GM12892 (cell line): ENCODE measurements at regions not wholly inside any gene's neighbourhood (a gene's known extent, or its start where the extent isn't known, plus 50 kb on each side); places are given as distances from the start of the nearest gene placed in this dataset.

ENCODE experiments used
- DNase-seq: peaks from one replicate; pipeline ENCODE4 v3.0.0; 2011; ENCODE audit not compliant: insufficient read length
- FAIRE-seq: peaks from 2 replicates; lab custom pipeline; 2011; peaks lifted over from hg19 to GRCh38; lab: Jason Lieb, UNC
- POLR2A ChIP-seq: IDR thresholded peaks from 2 replicates; pipeline ENCODE4 v1.6.1; 2011; ENCODE audit warnings: low read depth, low read length, control low read depth
- POLR2AphosphoS5 ChIP-seq: IDR thresholded peaks from 2 replicates; pipeline ENCODE4 v1.6.1; 2011; ENCODE audit warnings: low read depth, low read length, control low read depth
- TAF1 ChIP-seq: IDR thresholded peaks from 2 replicates; pipeline ENCODE4 v1.6.1; 2011; ENCODE audit warnings: low read depth, mild to moderate bottlenecking, control low read depth, low read length, borderline replicate concordance

- FAIRE-seq (peak; percentile 61), DNase-seq (no peak)
Measured at GRCh38 chr2:220674033-220674432, 898.1 kb downstream of the EPHA4 start.

GRCh38 chr2:220676695-220677094 lies 895.4 kb downstream of the EPHA4 start:
- no peak for TF ChIP-seq POLR2AphosphoS5
- TF ChIP-seq POLR2A = no peak
- FAIRE-seq (no peak), DNase-seq (no peak)

More at GRCh38 chr2:220674033-220674432, 898.1 kb downstream of the EPHA4 start:
- TF ChIP-seq POLR2A (no peak), TAF1 (no peak), POLR2AphosphoS5 (no peak)

GRCh38 chr2:220678943-220679342 lies 893.2 kb downstream of the EPHA4 start:
- DNase-seq = no peak
- no peak for FAIRE-seq
- no peak for TF ChIP-seq TAF1
- no peak for TF ChIP-seq POLR2A

GRCh38 chr2:220682616-220683015 lies 889.5 kb downstream of the EPHA4 start:
- DNase-seq (no peak), FAIRE-seq (no peak)
- TF ChIP-seq POLR2A (no peak), TAF1 (no peak), POLR2AphosphoS5 (no peak)

- no peak for FAIRE-seq
- no peak for DNase-seq
- no peak for TF ChIP-seq POLR2A
- no peak for TF ChIP-seq POLR2AphosphoS5
- TF ChIP-seq TAF1 = no peak
Measured at GRCh38 chr2:220684099-220684498, 888.0 kb downstream of the EPHA4 start.

- TF ChIP-seq TAF1 = no peak
- TF ChIP-seq POLR2A = no peak
- no peak for TF ChIP-seq POLR2AphosphoS5
- DNase-seq (peak; percentile 13), FAIRE-seq (peak; percentile 86)
Measured at GRCh38 chr2:220687231-220687843, 884.8 kb downstream of the EPHA4 start.

- no peak for TF ChIP-seq POLR2A
- no peak for TF ChIP-seq TAF1
- TF ChIP-seq POLR2AphosphoS5 = no peak
- no peak for DNase-seq
- no peak for FAIRE-seq
Measured at GRCh38 chr2:220695397-220696279, 876.5 kb downstream of the EPHA4 start.

GRCh38 chr2:220696280-220696669 lies 875.8 kb downstream of the EPHA4 start:
- DNase-seq = no peak
- no peak for FAIRE-seq
- TF ChIP-seq POLR2A (no peak), POLR2AphosphoS5 (no peak), TAF1 (no peak)

GRCh38 chr2:220697011-220697410 lies 875.1 kb downstream of the EPHA4 start:
- TF ChIP-seq POLR2A (no peak), POLR2AphosphoS5 (no peak), TAF1 (no peak)
- DNase-seq (no peak), FAIRE-seq (no peak)

- no peak for TF ChIP-seq POLR2A
- TF ChIP-seq POLR2AphosphoS5 = no peak
- TF ChIP-seq TAF1 = no peak
- DNase-seq (no peak), FAIRE-seq (no peak)
Measured at GRCh38 chr2:220701115-220701514, 871.0 kb downstream of the EPHA4 start.

GRCh38 chr2:220703279-220703678 lies 868.8 kb downstream of the EPHA4 start:
- DNase-seq (no peak), FAIRE-seq (no peak)
- TF ChIP-seq POLR2A (no peak), TAF1 (no peak), POLR2AphosphoS5 (no peak)

- FAIRE-seq (no peak), DNase-seq (no peak)
- TF ChIP-seq TAF1 (no peak), POLR2A (no peak), POLR2AphosphoS5 (no peak)
Measured at GRCh38 chr2:220704081-220704480, 868.0 kb downstream of the EPHA4 start.

- FAIRE-seq = no peak
- no peak for DNase-seq
- TF ChIP-seq POLR2AphosphoS5 (no peak), TAF1 (no peak), POLR2A (no peak)
Measured at GRCh38 chr2:220704810-220705209, 867.3 kb downstream of the EPHA4 start.
